GM12891 (cell line): ENCODE measurements at regions not wholly inside any gene's neighbourhood (a gene's known extent, or its start where the extent isn't known, plus 50 kb on each side); places are given as distances from the start of the nearest gene placed in this dataset.

Source experiments
- POLR2A ChIP-seq: IDR thresholded peaks from 2 replicates; pipeline ENCODE4 v1.6.1; 2011; ENCODE audit warnings: low read depth, low read length, control low read depth
- SPI1 ChIP-seq: IDR thresholded peaks from 2 replicates; pipeline ENCODE4 v1.6.1; 2011; ENCODE audit warnings: low read depth, low read length, control low read depth
- TAF1 ChIP-seq: IDR thresholded peaks from 2 replicates; pipeline ENCODE4 v1.6.1; 2011; ENCODE audit warnings: low read depth, low read length, control low read depth

GRCh38 chr12:68414988-68415387 lies 82.8 kb upstream of the MDM1 start:
- TF ChIP-seq SPI1 (peak; percentile 61), POLR2A (no peak), TAF1 (no peak)
